GM21390 (cell line): ENCODE measurements at regions not wholly inside any gene's neighbourhood (a gene's known extent, or its start where the extent isn't known, plus 50 kb on each side); places are given as distances from the start of the nearest gene placed in this dataset.
"Not testable (repeated sequence)": the region's sequence is repeated elsewhere in the genome, so short reads cannot be mapped to it uniquely, and the experiment has no call there.

Experiments used
- ATAC-seq: cut with Tn5 transposase; IDR thresholded peaks from one replicate; pipeline ENCODE4 v1.9.1; 2021; ENCODE audit not compliant: unreplicated experiment

DNA sequence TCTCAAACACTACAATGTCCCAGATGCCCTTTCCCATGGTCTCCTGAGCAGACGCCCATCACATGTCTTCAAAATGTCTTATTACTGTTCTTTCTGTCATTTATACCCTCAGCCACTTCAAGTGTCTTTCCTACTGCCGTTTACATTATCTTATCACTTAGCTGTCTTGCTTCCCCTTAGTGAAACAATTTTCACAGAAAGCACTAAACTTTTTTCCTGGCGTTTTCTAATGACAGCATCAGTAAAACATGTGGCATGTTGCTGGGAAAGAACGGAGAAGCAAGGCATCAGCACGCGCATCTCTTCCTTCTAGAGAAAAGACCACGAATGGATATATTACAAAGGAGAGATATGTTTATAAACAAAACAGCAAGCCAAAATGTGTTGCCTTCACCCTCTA lies 189.7 kb upstream of the SLIT2 start:
- no peak for ATAC-seq

DNA sequence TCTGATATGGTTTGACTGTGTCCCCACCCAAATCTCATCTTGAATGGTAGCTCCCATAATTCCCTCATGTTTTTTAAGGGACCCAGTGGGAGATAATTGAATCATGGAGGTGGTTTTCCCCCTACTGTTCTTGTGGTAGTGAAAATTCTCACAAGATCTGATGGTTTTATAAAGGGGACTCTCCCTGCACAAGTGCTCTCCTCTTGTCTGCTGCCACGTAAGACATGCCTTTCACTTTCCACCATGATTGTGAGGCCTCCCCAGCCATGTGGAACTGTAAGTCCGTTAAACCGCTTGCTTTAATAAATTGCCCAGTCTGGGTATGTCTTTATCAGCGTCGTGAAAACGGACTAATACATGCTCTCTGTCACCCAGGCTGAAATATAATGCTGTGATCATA lies 200.9 kb upstream of the SLIT2 start:
- no peak for ATAC-seq

DNA sequence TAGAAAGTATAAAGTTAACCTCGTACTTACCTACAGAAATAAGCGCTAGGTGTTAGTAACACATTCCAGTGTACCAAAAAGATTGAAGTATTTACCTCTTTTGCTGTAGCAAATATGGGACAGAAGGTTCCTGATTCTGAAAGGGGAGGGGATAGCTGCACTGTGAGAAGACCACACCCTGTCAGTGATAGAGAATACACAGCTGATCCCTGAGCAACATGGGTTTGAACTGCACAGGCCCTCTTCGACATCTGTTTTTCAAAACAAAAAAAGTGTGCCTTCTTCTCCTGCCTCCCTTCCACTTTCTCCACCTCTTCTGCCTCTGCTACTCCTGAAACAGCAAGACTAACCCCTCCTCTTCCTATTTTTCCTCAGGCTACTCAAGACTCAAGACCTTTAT lies 201.8 kb upstream of the SLIT2 start:
- no peak for ATAC-seq

DNA sequence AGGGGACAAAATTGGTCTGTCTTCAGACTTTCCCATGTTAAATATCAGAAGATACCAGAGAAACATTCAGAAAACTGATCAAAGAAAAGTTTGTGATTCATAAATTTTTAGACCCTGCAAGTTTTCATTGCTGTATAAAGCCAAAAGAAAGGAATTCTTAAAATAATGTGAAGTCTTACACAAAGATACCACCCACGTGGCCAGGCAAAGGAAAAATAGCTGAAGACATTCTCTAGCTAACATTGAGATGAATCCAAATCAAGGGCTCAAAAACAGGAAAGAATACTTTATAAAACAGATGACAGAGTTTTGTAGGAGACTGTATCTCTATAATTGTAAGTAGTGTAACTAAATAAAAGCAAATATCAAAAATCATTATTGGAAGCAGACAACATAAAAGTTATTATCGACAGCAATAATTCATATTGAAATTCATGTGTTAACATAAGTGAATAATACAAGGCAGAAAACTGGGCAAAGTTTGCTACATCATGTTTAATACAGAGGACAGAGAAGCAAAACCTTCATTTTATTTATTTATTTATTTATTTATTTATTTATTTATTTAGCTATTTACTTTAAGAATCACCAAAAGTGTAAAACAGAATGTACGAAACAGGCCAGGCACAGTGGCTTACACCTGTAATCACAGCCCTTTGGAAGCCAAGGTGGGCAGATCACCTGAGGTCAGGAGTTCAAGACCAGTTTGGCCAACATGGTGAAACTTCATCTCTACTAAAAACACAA lies 204.6 kb upstream of the SLIT2 start:
- ATAC-seq, result no peak

DNA sequence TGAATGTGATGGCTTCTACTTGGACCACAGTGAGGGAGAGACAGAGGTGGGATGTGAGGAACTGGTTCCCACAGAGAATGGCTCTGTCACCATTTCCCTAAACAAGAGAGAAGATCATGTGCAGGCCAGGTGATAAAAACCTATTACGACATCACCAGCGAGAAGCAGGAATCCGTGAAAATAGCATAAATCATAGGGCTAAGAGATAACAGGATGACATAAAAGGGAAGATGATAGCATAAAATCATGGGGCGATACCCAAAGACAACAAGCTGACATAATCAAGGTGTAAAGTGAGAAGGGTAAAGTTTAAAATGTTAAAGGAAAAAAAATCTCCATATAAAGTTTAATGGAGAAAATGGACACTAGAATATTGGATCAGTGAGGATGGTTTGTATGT lies 205.5 kb upstream of the SLIT2 start:
- no peak for ATAC-seq

DNA sequence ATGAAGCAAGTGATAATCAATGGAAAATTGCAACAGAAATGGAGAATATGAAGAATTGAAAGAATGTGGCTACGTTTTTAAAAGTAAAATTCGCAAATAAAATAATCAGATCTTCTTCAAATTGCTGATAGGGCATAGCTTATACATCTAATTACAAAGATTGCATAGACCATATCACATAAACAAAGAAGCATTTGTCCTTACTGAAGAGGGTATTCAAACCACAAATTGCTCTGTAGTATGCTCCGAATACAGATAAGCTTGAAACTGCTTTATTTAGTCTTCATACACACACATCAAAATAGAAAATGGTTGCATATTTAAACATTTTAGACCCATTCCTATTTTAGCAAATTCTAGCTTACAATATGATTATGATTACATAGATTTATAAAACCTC lies 206.7 kb upstream of the SLIT2 start:
- ATAC-seq, result no peak

DNA sequence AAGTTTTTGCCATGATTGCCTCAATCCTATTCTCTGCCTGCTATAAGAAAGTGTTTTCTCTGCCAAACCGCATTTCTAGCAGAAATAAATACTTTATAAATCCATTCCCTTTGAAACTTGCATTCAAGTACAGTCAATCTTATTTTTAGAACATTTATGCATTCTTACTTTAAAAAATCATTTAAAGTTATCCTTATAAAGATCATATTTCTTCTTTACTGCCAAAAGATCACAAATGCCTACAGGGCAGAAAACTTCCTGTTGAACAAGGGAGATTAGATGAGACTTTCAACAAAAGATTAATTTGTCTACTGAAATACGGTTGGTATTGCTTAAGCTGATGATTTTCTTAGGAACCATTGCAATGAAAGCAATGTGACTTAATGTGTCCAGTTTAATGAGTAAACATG lies 207.2 kb upstream of the SLIT2 start:
- ATAC-seq, result no peak

DNA sequence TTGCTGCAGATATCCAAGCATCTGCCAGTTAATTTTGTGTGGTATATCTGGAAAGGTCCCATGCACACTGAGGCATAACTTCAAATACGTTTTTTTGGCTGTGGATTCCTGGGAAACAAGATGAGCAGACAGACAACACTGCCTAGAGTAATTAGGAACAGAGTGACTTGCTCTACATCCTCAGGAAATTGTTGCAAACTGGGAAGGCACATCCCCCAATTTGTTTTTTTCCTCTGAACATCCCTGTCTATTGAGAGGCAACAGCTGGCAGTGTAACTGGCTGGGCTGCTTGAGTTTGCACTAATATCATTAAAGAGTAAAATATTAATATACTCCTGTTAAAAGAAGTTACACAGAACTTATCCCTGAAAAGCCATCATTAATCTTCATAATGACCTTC lies 207.7 kb upstream of the SLIT2 start:
- ATAC-seq, result no peak

DNA sequence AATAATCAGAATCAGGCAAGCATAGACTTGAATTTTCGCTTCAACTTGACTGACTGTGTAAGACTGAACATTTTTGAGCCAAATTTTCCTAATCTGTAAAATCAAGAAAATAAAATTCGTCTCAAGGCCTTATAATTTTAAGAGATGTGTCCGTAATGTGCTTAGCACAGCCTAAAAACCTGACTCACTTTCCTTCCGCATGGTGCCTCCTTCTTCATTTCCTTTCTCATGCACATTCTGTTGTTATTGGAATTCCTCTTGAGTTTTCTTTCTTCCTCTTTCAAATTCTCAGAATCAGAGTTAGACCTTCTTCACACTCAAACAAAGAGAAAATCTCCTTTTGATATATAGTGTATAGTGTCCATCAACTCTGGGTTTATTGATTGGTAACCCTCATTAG lies 208.9 kb upstream of the SLIT2 start:
- no peak for ATAC-seq

DNA sequence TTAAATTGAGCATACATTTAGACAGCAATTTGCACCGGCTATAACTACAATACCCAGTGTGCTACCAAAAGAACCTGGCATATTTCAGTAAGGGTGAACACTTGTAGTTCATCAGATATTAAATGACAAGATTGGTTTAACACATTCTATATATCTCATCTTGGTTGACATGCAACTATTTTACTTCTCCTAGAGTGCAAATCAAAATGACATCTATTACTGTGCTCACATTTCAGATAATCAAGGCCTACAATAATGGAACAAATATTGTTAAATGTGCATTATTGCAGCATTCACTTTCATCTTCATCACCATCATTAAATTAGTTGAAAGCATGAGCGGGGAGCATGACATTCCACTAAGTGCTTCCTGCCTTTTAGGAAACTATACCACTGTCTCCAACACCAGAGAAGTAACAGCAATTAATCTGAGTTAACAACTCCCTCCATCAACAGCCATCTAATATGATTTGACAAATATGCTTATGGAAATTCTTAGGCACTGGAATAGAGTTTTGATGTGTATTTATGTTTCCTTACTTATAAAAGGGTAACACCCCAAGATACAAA lies 209.8 kb upstream of the SLIT2 start:
- ATAC-seq, result no peak

DNA sequence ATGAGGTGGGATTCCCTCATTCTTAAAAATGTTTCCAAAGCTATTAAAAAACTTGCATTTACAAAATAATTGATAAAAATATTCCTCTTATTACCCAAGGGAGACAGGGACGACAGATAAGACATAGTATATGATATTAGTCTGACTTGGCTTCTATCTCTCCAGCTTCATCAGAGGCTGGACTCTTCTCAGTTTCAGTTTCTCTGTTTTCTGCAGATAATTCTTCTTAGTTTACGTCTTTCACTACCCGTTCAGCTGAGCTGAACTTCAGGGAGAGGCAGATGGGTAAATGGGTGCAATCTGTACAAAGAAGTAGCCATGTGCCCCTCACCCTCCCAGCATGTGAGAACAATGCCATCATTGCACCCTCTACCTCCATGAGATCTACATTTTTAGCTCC lies 214.0 kb upstream of the SLIT2 start:
- no peak for ATAC-seq

DNA sequence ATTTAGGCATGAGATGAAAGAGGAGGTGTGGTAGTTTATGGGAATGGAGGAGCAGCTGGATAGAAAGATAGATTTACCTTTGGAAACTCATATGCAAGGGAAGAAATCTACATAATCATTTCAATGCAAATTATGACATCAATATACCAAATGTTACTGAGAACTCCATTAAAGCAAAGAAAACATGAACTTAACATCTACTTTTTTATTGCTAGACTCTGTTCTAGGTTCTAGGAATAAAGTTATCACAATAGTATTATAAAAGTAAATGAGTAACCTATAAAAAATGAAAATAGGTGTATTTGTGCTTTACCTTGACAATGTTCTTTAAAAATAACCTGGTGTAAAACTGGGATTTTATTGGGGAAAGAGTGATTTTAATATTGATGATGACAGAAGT lies 221.6 kb upstream of the SLIT2 start:
- ATAC-seq, result no peak

DNA sequence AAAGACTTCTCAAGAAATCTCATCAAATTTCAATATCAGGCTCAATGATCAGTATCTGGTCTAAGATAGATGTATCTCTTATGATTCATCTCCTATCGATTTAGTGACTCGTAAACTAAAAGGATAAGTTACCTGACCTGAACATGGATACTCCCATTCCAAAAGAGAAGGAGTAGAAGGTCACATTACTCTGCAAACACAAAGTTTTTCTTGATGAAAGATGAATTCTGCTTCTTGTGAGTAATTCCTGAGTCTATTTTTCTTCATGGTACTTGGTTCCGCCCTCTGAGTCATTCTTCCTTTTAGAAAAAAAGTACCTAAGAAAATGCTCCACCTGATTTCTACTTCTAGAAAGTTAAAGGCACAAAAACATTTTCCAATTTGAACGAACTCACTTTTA lies 223.1 kb upstream of the SLIT2 start:
- no peak for ATAC-seq

DNA sequence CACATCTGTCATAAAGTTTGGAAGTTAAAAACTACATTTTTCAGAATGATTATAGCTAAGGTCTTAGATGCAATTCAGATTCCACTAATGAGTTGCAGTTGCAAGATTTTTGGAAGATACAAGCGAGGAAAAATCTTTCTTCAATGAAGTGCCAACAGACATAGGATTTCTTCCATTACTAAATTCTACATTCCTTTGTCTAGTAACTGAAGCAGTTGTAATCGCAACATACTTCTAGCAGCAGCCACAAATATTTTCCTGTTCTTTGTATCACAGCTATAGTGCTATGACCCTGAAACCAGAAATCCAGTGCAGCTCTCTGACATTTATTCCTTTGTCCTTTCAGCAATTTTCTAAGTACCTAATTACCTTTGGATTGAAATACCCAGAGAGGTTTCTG lies 225.2 kb upstream of the SLIT2 start:
- no peak for ATAC-seq

DNA sequence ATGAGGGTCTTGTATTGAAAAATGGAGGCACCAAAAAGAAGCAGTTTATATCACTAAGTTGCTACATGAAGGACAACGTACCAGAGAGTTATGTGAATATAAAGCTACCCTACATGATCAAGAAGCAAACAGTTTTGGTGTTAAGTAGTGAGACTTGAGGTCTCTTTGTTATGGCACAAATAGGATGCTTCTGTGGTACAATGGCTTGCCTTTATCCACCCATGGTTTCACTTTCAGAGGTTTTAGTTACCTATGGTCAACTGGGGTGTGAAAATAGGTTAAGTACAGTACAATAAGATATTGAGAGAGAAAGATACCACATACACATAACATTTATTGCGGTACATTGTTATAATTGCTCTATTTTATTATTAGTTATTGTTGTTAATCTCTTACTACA lies 229.2 kb upstream of the SLIT2 start:
- no peak for ATAC-seq

DNA sequence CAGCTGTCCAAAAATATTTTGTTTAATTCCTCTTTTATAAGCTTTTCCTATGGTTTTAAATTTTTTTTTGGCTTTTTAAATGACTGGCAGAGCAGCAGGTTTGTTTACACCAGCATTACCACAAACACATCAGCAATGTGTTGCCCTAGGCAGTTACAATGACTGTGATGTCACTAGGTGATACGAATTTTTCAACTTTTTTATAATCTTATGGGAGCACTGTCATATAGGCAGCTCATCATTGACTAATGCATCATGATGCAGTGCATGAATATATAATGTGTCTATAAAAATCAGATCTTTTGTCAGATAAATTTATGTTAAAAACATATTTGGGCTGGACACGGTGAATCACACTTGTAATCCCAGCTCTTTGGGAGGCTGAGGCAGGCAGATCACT lies 231.6 kb upstream of the SLIT2 start:
- no peak for ATAC-seq

DNA sequence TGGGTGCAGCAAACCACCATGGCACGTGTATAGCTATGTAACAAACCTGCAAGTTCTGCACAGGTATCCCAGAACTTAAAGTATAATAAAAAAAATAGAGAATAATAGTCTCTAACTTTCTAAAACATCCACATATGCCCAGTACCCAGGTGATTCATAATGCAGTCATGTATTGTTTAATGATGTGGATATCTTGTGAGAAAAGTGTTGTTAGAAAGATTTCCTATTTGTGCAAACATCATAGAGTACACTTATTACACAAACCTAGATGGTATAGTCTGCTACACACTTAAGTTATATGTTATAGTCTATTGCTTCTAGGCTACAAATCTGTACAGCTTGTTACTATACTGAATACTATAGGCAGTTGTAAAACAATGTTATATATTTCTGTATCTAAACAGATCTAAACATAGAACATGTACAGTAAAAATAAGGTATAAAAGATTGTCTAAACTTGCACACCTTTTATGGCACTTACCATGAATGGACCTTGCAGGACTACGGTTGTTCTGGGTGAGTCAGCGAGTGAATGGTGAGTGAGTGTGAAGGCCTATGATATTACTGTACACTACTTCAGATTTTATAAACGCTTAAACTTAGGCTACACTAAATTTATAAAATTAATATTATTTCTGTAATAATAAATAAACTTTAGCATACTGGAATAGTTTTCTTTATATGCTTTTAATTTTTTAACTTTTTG lies 232.2 kb upstream of the SLIT2 start:
- ATAC-seq, result no peak

DNA sequence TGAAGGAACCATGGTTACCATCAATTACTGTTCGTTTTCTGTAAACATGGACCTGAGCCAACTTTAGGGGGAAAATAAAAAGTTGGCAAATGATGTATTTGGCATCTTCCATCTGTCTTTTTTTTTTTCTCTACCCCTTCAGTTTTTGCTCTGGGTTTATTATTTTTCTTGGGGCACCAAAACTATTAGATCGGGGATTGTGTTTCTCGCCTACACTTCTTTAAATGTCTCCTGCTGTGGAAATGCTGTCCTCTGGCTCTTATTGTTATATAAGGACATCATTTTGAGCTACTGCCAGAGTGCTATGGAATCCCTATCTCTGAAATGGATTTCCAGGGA lies 234.0 kb upstream of the SLIT2 start:
- ATAC-seq, result no peak

DNA sequence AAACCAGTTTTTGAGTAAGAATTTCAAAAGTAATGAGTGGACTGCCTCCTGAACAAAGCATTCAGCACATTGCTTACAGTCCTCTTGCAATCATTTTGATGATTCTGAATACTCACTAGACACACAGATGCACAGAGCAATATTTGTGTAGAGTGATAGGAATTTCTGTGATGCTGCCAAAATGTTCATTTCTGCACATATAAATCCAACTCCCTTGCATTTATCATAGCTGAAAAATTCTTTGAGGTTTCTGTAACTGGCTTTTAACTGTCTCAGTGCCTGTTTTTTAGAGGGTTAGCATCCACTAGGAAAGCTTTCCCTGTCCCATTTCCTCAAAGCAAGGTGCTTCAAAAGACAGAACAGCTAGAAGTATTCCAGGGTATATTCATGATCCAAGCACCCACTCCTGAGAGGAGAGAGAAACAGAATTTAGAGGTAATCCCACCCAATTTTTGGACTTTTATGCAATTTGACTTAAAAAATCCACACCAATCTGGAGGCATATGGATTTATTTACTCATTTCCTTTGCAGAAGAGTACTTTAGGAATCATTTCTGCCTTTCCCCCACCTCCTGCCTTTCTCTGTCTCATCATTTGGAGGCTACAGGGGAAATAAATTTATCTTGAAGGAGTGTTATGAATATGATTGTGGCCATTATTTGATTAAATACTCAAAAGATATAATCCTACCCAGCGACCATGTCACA lies 234.5 kb upstream of the SLIT2 start:
- no peak for ATAC-seq

DNA sequence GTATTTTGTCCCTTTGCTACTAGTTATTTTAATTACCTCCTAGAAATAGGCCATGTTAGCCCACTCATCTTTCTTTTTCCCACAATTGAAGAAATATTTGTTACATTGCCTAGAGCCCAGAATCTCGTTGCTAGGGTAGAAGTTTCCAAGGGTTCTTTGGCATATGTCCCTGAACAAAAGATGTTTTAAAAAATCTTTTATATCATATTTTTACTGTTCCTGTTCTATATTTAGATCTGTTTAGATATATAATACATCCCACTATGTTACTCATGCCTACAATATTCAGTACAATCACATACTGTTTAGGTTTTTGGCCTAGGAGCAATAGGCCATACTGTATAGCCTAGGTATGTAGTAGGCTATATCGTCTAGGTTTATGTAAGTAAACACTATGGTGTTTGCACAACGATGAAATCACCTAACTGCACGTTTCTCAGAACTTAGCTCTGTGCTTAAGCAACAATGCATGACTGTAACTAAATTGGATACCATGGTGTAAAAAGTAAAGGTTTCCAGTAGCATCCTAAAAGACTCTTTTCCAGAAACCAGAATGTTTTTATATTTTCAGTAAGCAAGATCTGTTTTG lies 236.0 kb upstream of the SLIT2 start:
- ATAC-seq, result no peak

DNA sequence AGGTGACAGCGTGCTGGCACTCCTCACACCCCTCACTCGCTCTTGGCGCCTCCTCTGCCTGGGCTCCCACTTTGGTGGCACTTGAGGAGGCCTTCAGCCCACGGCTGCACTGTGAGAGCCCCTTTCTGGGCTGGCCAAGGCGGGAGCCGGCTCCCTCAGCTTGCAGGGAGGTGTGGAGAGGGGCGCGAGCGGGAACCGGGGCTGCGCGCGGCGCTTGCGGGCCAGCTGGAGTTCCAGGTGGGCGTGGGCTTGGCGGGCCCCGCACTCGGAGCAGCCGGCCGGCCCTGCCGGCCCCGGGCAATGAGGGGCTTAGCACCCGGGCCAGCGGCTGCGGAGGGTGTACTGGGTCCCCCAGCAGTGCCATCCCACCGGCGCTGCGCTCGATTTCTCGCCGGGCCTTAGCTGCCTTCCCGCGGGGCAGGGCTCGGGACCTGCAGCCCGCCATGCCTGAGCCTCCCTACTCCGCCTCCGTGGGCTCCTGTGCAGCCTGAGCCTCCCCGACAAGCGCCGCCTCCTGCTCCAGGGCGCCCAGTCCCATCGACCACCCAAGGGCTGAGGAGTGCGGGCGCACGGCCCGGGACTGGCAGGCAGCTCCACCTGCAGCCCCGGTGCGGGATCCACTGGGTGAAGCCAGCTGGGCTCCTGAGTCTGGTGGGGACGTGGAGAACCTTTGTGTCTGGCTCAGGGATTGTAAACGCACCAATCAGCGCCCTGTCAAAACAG lies 247.7 kb upstream of the SLIT2 start:
- ATAC-seq, result not testable (repeated sequence)
